Osteoblast (primary cell): ENCODE measurements at regions not wholly inside any gene's neighbourhood (a gene's known extent, or its start where the extent isn't known, plus 50 kb on each side); places are given as distances from the start of the nearest gene placed in this dataset.
"Not testable (repeated sequence)": the region's sequence is repeated elsewhere in the genome, so short reads cannot be mapped to it uniquely, and the experiment has no call there.

ENCODE experiments used
- DNase-seq: peaks from one replicate; pipeline ENCODE4 v3.0.0; 2011; ENCODE audit warnings: low spot score, mixed read lengths; ENCODE audit not compliant: insufficient read length; ENCODE audit errors: missing footprints
- H2AFZ ChIP-seq: 2 replicates; pipeline ENCODE4 v1.6.0; 2011; ENCODE audit warnings: mild to moderate bottlenecking, low read length
- H3K27ac ChIP-seq: 2 replicates; pipeline ENCODE4 v1.5.1; 2011; ENCODE audit warnings: mild to moderate bottlenecking, low read depth, low read length, moderate library complexity
- H3K27me3 ChIP-seq: 2 replicates; pipeline ENCODE4 v1.6.0; 2012; ENCODE audit warnings: mild to moderate bottlenecking, control low read depth, inconsistent platforms, low read length, moderate library complexity; ENCODE audit not compliant: insufficient read depth
- H3K36me3 ChIP-seq: 2 replicates; pipeline ENCODE4 v1.5.1; 2011; ENCODE audit warnings: mild to moderate bottlenecking, low read length, control low read depth, moderate library complexity; ENCODE audit not compliant: insufficient read depth
- H3K4me1 ChIP-seq: 2 replicates; pipeline ENCODE4 v1.5.1; 2011; ENCODE audit warnings: mild to moderate bottlenecking, low read length, control low read depth, moderate library complexity; ENCODE audit not compliant: insufficient read depth
- H3K4me2 ChIP-seq: 2 replicates; pipeline ENCODE4 v1.6.0; 2011; ENCODE audit warnings: mild to moderate bottlenecking, low read length; ENCODE audit not compliant: insufficient read depth
- H3K4me3 ChIP-seq: fragments of 200-600 bp; sonication (generic); 3 replicates; pipeline ENCODE4 v1.5.1; 2012; ENCODE audit warnings: mild to moderate bottlenecking, low read length, inconsistent platforms; ENCODE audit not compliant: insufficient read depth
- H3K79me2 ChIP-seq: 2 replicates; pipeline ENCODE4 v1.6.0; 2012; ENCODE audit warnings: mild to moderate bottlenecking, low read length, control low read depth, inconsistent platforms; ENCODE audit not compliant: insufficient read depth
- H3K9me3 ChIP-seq: 2 replicates; pipeline ENCODE4 v1.5.1; 2011; ENCODE audit warnings: low read depth, low read length, control low read depth
- H4K20me1 ChIP-seq: 2 replicates; pipeline ENCODE4 v1.6.0; 2012; ENCODE audit warnings: mild to moderate bottlenecking, low read length, control low read depth; ENCODE audit not compliant: insufficient read depth
- TF ChIP-seq, protein P1 (sequence below): IDR thresholded peaks from 2 replicates; pipeline ENCODE4 v1.5.1; 2011; ENCODE audit warnings: mild to moderate bottlenecking, low read depth, low read length, moderate library complexity; ENCODE audit errors: extremely low read depth

DNA sequence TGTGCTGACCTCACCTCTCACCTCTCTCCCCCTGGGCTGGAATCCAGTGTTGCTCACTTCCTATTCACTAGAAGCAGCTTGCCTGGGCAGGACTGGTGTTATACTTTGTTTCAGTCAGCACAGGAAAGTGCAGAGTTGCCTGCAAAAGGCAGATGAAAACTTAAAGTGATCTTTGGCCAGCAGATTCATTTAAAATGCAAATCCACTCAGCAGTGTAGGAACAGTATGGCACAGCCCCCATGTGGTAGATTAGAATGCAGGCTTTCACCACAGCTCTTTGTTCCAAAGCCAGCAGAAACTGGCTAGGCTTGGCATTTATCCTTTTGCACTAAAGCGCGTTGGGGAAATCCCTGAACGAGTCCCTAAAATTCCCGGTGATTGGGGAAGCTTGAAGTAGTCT is 301.2 kb downstream of the OR4C45 start:
- TF ChIP-seq, protein P1, sequence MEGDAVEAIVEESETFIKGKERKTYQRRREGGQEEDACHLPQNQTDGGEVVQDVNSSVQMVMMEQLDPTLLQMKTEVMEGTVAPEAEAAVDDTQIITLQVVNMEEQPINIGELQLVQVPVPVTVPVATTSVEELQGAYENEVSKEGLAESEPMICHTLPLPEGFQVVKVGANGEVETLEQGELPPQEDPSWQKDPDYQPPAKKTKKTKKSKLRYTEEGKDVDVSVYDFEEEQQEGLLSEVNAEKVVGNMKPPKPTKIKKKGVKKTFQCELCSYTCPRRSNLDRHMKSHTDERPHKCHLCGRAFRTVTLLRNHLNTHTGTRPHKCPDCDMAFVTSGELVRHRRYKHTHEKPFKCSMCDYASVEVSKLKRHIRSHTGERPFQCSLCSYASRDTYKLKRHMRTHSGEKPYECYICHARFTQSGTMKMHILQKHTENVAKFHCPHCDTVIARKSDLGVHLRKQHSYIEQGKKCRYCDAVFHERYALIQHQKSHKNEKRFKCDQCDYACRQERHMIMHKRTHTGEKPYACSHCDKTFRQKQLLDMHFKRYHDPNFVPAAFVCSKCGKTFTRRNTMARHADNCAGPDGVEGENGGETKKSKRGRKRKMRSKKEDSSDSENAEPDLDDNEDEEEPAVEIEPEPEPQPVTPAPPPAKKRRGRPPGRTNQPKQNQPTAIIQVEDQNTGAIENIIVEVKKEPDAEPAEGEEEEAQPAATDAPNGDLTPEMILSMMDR: no peak
- H3K9me3 ChIP-seq: no peaks in the 10 kb centered on the region
- H3K4me3 ChIP-seq: no peak overlapping the region
- H3K36me3 ChIP-seq: no peaks in the 10 kb centered on the region
- no peak for DNase-seq
- no peaks in the 10 kb centered on the region for H3K79me2 ChIP-seq
- no peaks in the 10 kb centered on the region for H4K20me1 ChIP-seq
- no peak overlapping the region for H3K4me2 ChIP-seq
- H2AFZ ChIP-seq: no peak overlapping the region
- no peaks in the 10 kb centered on the region for H3K4me1 ChIP-seq
- no peaks in the 10 kb centered on the region for H3K27me3 ChIP-seq
- no peak overlapping the region for H3K27ac ChIP-seq

DNA sequence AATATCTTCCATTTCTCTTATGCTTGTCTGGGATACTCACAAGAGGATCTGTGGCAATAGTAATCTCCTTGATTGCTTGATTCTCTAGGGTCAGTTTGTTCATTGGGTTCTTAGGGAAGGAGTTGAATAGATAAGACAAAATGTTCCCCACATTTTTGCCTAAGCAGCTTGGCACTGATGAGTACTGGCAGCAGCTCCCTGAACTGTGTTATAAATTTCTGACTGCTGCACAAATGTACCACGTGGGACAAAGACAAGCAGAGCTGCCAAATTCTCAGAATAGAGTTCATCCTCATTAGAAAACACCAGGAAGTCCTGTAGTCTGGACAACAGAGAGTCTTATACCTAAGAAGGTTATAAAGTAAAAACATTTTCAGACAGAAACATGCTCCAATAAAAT is 304.8 kb downstream of the OR4C45 start:
- DNase-seq, H3K9me3 ChIP-seq, H3K27me3 ChIP-seq, H3K36me3 ChIP-seq, H3K4me1 ChIP-seq, H3K4me2 ChIP-seq, H4K20me1 ChIP-seq, H3K4me3 ChIP-seq, H3K27ac ChIP-seq, H3K79me2 ChIP-seq, H2AFZ ChIP-seq: not testable (repeated sequence)

DNA sequence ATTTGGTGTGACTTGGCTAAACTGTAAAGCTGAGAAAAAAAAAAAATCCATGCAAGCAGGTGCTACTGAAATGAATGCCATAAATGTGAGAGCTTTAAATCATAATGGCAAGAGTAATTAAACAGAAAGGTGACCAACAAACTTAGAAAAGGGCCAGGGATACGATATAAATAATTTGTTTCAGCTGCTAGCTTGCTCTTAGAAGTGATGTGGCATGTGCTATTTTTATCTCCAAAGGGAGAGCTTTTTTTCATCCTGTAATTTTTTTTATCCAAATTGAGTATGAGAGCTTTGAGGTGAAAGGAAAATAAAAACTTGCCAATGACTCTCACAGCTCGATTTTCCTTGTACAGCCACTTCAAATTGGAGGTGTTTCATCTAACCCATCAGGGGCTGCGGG is 315.3 kb downstream of the OR4C45 start:
- H3K4me2 ChIP-seq, H3K27me3 ChIP-seq, H3K27ac ChIP-seq, H3K79me2 ChIP-seq, H3K9me3 ChIP-seq, H3K4me1 ChIP-seq, H3K36me3 ChIP-seq, DNase-seq, H3K4me3 ChIP-seq, H2AFZ ChIP-seq, H4K20me1 ChIP-seq: not testable (repeated sequence)

DNA sequence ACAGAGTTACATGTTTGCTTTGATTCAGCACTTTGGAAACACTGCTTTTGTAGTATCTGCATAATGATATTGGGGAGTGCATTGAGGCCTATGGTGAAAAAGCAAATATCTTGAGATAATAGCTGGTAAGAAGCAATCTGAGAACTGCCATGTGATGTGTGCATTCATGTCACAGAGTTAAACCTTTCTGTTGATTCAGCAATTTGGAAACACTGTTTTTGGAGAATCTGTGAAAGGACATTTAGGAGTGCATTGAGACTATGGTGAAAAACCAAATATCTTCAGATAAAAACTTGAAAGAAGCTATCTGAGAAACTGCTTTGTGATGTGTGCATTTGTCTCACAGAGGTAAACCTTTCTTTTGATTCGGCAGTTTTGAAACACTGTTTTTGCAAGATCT is 346.8 kb downstream of the OR4C45 start:
- no peak overlapping the region for H3K4me2 ChIP-seq
- H3K36me3 ChIP-seq: no peaks in the 10 kb centered on the region
- no peak for DNase-seq
- H3K27ac ChIP-seq: no peak overlapping the region
- H3K4me3 ChIP-seq: no peak overlapping the region
- H3K9me3 ChIP-seq: peaks cover 4% of the 10 kb centered on the region
- H2AFZ ChIP-seq: no peak overlapping the region
- H3K27me3 ChIP-seq: no peaks in the 10 kb centered on the region
- TF ChIP-seq, protein P1: no peak
- no peaks in the 10 kb centered on the region for H3K79me2 ChIP-seq
- no peaks in the 10 kb centered on the region for H4K20me1 ChIP-seq
- no peaks in the 10 kb centered on the region for H3K4me1 ChIP-seq

DNA sequence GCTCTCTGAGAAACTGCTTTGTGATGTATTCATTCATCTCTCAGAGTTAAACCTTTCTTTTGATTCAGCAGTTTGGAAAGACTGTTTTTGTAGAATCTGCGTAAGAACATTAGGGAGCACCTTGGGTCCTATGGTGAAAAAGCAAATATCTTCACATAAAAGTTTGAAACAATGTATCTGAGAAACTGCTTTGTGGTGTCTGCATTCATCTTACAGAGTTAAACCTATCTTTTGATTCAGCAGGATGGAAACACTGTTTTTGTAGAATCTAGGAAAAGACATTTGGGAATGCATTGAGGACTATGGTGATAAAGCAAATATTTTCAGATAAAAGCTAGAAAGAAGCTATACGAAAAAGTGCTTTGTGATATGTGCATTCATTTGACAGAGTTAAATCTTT is 361.3 kb downstream of the OR4C45 start:
- H3K79me2 ChIP-seq: no peaks in the 10 kb centered on the region
- no peaks in the 10 kb centered on the region for H3K27me3 ChIP-seq
- no peak overlapping the region for H3K4me2 ChIP-seq
- H3K36me3 ChIP-seq: no peaks in the 10 kb centered on the region
- no peak overlapping the region for H2AFZ ChIP-seq
- H3K27ac ChIP-seq: no peak overlapping the region
- no peak for DNase-seq
- TF ChIP-seq, protein P1: no peak
- no peaks in the 10 kb centered on the region for H4K20me1 ChIP-seq
- H3K4me3 ChIP-seq: no peak overlapping the region
- H3K4me1 ChIP-seq: no peaks in the 10 kb centered on the region
- H3K9me3 ChIP-seq: peaks cover 6% of the 10 kb centered on the region
